Esophagus squamous epithelium (tissue), 4 donors: ENCODE measurements at regions not wholly inside any gene's neighbourhood (a gene's known extent, or its start where the extent isn't known, plus 50 kb on each side); places are given as distances from the start of the nearest gene placed in this dataset.

Source experiments
- POLR2A ChIP-seq, 4 donors: fragments of 450-650 bp; IDR thresholded peaks; one replicate each; pipeline ENCODE4 v1.6.1; 2017; ENCODE audit warnings: antibody characterized with exemption in 4 of 4, mild to moderate bottlenecking in 4 of 4, moderate library complexity in 3 of 4
- TF ChIP-seq, protein P1 (sequence below), 6 experiments: fragments of 450-650 bp in 4 of 6; fragments of 200-600 bp in 2 of 6; sonication (generic) in 2 of 6; IDR thresholded peaks; one replicate each; pipeline ENCODE4 v1.5.1; 2016 to 2019; ENCODE audit warnings: antibody characterized with exemption in 6 of 6, mild to moderate bottlenecking in 4 of 6, moderate library complexity in 4 of 6

DNA sequence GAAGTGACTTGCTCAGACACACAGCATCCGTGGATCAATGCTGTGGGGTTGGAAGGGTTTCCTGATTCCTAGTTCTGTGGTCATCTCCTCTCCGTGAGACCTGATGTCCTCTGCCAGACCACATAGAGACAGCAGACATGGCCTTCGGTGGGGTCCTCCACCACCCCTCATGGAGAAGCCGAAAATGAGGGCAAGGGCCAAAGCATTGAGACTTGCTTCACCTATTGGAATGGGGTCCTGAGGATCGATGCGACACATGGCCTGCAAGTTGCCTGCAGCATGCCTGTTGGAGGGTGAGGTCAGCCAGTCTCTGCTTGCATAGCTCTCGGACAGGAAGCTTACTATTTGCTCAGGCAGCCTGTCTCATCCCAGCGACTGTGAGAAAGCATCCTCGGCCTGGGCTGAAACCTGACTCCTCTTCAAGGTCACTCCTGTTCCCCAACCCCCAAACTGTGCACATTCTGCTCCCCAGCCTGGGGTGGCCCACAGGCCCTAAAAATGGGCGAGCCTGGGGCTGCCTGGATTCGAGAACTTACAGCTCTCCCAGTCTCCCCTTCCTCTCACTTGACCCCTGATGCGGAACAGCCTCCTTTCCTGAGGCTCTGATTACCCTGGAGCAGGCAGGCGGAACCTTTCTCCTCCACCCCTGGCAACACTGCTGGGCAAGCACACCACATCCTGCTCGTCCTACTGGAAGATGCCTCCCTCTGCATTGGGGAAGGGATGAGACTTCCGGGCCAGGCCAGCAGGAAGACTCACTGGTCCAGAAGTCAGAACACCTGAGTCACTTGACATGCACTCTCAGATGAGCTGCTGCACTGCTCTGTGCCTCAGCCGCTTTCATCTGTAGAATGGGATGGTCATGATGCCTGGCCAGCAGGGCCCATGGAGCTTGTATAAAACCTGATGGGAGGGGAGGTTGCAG lies 186.9 kb downstream of the RGS3 start:
- TF ChIP-seq, protein P1, sequence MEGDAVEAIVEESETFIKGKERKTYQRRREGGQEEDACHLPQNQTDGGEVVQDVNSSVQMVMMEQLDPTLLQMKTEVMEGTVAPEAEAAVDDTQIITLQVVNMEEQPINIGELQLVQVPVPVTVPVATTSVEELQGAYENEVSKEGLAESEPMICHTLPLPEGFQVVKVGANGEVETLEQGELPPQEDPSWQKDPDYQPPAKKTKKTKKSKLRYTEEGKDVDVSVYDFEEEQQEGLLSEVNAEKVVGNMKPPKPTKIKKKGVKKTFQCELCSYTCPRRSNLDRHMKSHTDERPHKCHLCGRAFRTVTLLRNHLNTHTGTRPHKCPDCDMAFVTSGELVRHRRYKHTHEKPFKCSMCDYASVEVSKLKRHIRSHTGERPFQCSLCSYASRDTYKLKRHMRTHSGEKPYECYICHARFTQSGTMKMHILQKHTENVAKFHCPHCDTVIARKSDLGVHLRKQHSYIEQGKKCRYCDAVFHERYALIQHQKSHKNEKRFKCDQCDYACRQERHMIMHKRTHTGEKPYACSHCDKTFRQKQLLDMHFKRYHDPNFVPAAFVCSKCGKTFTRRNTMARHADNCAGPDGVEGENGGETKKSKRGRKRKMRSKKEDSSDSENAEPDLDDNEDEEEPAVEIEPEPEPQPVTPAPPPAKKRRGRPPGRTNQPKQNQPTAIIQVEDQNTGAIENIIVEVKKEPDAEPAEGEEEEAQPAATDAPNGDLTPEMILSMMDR (IDR thresholded peaks at IDR 0.05) = no peak
- TF ChIP-seq POLR2A (IDR thresholded peaks at IDR 0.05) = no peak
